ENCODE measurements at regions not wholly inside any gene's neighbourhood (a gene's known extent, or its start where the extent isn't known, plus 50 kb on each side); places are given as distances from the start of the nearest gene placed in this dataset.

DNA sequence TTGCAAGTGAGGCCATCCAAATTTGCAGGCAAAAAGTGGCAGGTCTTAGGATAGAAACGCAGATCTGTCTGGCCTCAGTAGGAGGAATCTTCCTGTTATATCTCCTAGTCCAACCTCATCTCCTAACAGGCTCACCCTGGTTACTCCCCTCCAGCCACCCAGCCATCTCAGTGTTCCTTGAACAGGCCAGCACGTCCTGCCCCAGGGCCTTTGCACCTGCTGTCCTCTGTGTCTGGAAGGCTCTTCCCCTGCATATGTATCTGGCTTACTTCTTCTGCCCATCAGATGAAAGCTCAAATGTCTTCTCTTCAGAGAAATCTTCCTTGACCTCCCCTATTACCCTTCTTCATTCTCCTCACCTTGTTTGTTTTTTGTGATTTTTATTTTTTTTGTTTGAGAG, 107.3 kb upstream of the ALDH1B1 start (continued):
- TF ChIP-seq, protein P1, sequence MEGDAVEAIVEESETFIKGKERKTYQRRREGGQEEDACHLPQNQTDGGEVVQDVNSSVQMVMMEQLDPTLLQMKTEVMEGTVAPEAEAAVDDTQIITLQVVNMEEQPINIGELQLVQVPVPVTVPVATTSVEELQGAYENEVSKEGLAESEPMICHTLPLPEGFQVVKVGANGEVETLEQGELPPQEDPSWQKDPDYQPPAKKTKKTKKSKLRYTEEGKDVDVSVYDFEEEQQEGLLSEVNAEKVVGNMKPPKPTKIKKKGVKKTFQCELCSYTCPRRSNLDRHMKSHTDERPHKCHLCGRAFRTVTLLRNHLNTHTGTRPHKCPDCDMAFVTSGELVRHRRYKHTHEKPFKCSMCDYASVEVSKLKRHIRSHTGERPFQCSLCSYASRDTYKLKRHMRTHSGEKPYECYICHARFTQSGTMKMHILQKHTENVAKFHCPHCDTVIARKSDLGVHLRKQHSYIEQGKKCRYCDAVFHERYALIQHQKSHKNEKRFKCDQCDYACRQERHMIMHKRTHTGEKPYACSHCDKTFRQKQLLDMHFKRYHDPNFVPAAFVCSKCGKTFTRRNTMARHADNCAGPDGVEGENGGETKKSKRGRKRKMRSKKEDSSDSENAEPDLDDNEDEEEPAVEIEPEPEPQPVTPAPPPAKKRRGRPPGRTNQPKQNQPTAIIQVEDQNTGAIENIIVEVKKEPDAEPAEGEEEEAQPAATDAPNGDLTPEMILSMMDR (conservative IDR thresholded peaks at IDR 0.05; ENCODE audit: low read depth in 2 of 2): no peak
- TF ChIP-seq CREB1 (CRISPR knock-in tag; IDR thresholded peaks at IDR 0.05; ENCODE audit: low read depth): no peak

DNA sequence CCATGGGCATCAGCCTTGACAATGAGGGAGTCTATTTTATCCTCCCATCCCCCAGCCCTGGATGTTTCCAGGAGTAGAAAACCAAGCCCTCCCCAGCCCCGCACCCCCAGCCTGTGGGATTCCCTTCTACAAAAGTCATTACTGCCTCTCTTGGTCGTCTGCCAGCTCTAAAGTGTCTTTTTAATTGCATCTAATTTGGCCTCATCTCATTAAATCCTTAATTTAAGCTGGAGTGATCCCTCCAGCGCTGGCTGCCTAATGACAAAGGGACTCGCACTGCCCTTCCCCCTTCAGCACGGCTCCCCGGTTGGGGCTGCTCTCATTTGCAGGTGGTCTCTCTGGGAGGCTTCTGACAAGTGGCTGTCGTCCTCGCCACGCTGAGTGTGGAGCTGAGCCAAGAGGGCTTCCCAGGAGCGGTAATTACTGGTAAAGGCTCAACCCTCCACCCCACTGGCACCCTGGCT, 107.9 kb upstream of the ALDH1B1 start:
- no peaks in the 10 kb centered on the region for H3K36me3 Mint-ChIP-seq (ENCODE audit: low read depth)
- Histone ChIP-seq H3K27ac (ENCODE audit: low read depth) (no peak overlapping the region), H4K20me1 (replicated peaks; ENCODE audit: insufficient read depth) (no peaks in the 10 kb centered on the region), H3K27me3 (ENCODE audit: insufficient read depth) (no peaks in the 10 kb centered on the region), H3F3A (replicated peaks; ENCODE audit: low read depth) (no peaks in the 10 kb centered on the region), H3K4me1 (ENCODE audit: insufficient read depth) (peaks cover 15% of the 10 kb centered on the region), H3K9me2 (ENCODE audit: insufficient read depth) (no peaks in the 10 kb centered on the region), H3K4me2 (peak overlapping the region; percentile 66), H3K36me3 (ENCODE audit: insufficient read depth) (no peaks in the 10 kb centered on the region), H2AFZ (peak overlapping the region; percentile 97), H3K79me2 (replicated peaks; ENCODE audit: insufficient read depth) (no peaks in the 10 kb centered on the region), H3K4me3 (peak overlapping the region; percentile 21; the same call in 1 of the 2 replicates)
- no peaks in the 10 kb centered on the region for H3K9me3 Mint-ChIP-seq
- H3K4me3 Mint-ChIP-seq: peak overlapping the region; percentile 20; the same call in 1 of the 3 replicates
- peak; percentile 63 for DNase-seq (ENCODE audit: low spot score)
- peaks cover 11% of the 10 kb centered on the region for H3K4me1 Mint-ChIP-seq
- no peak for TF ChIP-seq CREB1 (CRISPR knock-in tag; IDR thresholded peaks at IDR 0.05; ENCODE audit: low read depth)
- TF ChIP-seq, protein P2, sequence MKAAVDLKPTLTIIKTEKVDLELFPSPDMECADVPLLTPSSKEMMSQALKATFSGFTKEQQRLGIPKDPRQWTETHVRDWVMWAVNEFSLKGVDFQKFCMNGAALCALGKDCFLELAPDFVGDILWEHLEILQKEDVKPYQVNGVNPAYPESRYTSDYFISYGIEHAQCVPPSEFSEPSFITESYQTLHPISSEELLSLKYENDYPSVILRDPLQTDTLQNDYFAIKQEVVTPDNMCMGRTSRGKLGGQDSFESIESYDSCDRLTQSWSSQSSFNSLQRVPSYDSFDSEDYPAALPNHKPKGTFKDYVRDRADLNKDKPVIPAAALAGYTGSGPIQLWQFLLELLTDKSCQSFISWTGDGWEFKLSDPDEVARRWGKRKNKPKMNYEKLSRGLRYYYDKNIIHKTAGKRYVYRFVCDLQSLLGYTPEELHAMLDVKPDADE (IDR thresholded peaks at IDR 0.05): no peak
- no peak for TF ChIP-seq POLR2AphosphoS5 (IDR thresholded peaks at IDR 0.05; ENCODE audit: low read depth)
- TF ChIP-seq NANOG (IDR thresholded peaks at IDR 0.05; ENCODE audit: borderline replicate concordance): no peak
- no peak for TF ChIP-seq JUNB (IDR thresholded peaks at IDR 0.05; ENCODE audit: unreplicated experiment)
- no peak for TF ChIP-seq STAT1 (IDR thresholded peaks at IDR 0.05; ENCODE audit: unreplicated experiment)
- TF ChIP-seq, protein P3, sequence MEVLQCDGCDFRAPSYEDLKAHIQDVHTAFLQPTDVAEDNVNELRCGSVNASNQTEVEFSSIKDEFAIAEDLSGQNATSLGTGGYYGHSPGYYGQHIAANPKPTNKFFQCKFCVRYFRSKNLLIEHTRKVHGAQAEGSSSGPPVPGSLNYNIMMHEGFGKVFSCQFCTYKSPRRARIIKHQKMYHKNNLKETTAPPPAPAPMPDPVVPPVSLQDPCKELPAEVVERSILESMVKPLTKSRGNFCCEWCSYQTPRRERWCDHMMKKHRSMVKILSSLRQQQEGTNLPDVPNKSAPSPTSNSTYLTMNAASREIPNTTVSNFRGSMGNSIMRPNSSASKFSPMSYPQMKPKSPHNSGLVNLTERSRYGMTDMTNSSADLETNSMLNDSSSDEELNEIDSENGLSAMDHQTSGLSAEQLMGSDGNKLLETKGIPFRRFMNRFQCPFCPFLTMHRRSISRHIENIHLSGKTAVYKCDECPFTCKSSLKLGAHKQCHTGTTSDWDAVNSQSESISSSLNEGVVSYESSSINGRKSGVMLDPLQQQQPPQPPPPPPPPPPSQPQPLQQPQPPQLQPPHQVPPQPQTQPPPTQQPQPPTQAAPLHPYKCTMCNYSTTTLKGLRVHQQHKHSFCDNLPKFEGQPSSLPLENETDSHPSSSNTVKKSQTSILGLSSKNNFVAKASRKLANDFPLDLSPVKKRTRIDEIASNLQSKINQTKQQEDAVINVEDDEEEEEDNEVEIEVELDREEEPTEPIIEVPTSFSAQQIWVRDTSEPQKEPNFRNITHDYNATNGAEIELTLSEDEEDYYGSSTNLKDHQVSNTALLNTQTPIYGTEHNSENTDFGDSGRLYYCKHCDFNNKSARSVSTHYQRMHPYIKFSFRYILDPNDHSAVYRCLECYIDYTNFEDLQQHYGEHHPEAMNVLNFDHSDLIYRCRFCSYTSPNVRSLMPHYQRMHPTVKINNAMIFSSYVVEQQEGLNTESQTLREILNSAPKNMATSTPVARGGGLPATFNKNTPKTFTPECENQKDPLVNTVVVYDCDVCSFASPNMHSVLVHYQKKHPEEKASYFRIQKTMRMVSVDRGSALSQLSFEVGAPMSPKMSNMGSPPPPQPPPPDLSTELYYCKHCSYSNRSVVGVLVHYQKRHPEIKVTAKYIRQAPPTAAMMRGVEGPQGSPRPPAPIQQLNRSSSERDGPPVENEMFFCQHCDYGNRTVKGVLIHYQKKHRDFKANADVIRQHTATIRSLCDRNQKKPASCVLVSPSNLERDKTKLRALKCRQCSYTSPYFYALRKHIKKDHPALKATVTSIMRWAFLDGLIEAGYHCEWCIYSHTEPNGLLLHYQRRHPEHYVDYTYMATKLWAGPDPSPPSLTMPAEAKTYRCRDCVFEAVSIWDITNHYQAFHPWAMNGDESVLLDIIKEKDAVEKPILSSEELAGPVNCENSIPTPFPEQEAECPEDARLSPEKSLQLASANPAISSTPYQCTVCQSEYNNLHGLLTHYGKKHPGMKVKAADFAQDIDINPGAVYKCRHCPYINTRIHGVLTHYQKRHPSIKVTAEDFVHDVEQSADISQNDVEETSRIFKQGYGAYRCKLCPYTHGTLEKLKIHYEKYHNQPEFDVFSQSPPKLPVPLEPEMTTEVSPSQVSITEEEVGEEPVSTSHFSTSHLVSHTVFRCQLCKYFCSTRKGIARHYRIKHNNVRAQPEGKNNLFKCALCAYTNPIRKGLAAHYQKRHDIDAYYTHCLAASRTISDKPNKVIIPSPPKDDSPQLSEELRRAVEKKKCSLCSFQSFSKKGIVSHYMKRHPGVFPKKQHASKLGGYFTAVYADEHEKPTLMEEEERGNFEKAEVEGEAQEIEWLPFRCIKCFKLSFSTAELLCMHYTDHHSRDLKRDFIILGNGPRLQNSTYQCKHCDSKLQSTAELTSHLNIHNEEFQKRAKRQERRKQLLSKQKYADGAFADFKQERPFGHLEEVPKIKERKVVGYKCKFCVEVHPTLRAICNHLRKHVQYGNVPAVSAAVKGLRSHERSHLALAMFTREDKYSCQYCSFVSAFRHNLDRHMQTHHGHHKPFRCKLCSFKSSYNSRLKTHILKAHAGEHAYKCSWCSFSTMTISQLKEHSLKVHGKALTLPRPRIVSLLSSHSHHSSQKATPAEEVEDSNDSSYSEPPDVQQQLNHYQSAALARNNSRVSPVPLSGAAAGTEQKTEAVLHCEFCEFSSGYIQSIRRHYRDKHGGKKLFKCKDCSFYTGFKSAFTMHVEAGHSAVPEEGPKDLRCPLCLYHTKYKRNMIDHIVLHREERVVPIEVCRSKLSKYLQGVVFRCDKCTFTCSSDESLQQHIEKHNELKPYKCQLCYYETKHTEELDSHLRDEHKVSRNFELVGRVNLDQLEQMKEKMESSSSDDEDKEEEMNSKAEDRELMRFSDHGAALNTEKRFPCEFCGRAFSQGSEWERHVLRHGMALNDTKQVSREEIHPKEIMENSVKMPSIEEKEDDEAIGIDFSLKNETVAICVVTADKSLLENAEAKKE (CRISPR knock-in tag; IDR thresholded peaks at IDR 0.05): no peak
- TF ChIP-seq, protein P1 (conservative IDR thresholded peaks at IDR 0.05; ENCODE audit: low read depth in 2 of 2): no peak
- TF ChIP-seq EZH2phosphoT487 (IDR thresholded peaks at IDR 0.05; ENCODE audit: unreplicated experiment): no peak
- TF ChIP-seq ZNF331 (CRISPR knock-in tag; IDR thresholded peaks at IDR 0.05; ENCODE audit: low read depth): no peak
- no peak for TF ChIP-seq ZNF114 (CRISPR knock-in tag; IDR thresholded peaks at IDR 0.05)
- H3K27ac Mint-ChIP-seq: no peak overlapping the region
- ATAC-seq: peak; percentile 87
- peaks cover 8% of the 10 kb centered on the region for H3K27me3 Mint-ChIP-seq (ENCODE audit: insufficient read depth, low read depth, poor library complexity)

All from GM23338 (cell line).